ENCODE measurements at regions not wholly inside any gene's neighbourhood (a gene's known extent, or its start where the extent isn't known, plus 50 kb on each side); places are given as distances from the start of the nearest gene placed in this dataset.

DNA sequence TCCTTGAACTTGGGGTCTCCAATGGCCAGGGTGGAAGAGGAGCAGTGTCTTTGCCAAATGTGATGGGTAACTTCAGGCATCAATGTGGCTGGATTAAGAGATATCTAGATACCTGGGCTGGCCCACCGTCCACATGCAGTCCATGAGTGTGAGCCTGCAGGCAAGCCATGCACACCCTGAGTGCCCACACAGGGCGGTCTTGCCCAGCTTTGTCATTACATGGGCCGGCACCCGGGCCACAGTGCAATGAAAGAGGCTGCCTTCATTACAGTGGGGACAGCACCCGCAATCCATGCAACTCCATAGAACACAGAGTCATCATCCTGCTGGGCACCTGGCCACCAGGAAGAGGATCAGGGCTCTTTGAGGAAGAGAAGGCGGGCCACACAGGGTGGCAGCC lies 263.8 kb upstream of the IRX1 start:
- Histone ChIP-seq H3K9ac (ENCODE audit: insufficient read depth, low read length, poor library complexity, severe bottlenecking) (no peak overlapping the region), H3K27ac (ENCODE audit: low read depth in 1 of 2, low read length in 2 of 2) (no peak overlapping the region), H3K36me3 (replicated peaks in 1 of 2; ENCODE audit: control insufficient read depth in 1 of 2, insufficient read depth in 2 of 2, low read length in 2 of 2) (no peaks in the 10 kb centered on the region), H3K9me3 (replicated peaks in 1 of 2; ENCODE audit: control insufficient read depth in 1 of 2, insufficient read depth in 1 of 2, low read length in 2 of 2) (peaks cover 0 to 45% of the 10 kb centered on the region in 2 donors), H4K20me1 (ENCODE audit: insufficient read depth, low read length) (no peaks in the 10 kb centered on the region), H3K4me1 (ENCODE audit: control insufficient read depth in 1 of 2, insufficient read depth in 2 of 2, low read length in 2 of 2) (no peaks in the 10 kb centered on the region), H3K4me2 (replicated peaks; ENCODE audit: extremely low read depth, low read length, poor library complexity, severe bottlenecking) (no peak overlapping the region), H2AFZ (ENCODE audit: insufficient read depth, low read depth, low read length, poor library complexity, severe bottlenecking) (no peak overlapping the region), H3K27me3 (ENCODE audit: control insufficient read depth in 2 of 2, insufficient read depth in 2 of 2, low read length in 2 of 2) (no peaks in the 10 kb centered on the region), H3K79me2 (ENCODE audit: insufficient read depth, low read length) (no peaks in the 10 kb centered on the region), H3K4me3 (replicated peaks in 1 of 3; ENCODE audit: low read depth in 2 of 3, low read length in 3 of 3) (no peak overlapping the region)
- H3K36me3 Mint-ChIP-seq, result no peaks in the 10 kb centered on the region
- no peak for DNase-seq
- H3K27me3 Mint-ChIP-seq (ENCODE audit: low read depth in 3 of 3), result peaks cover 0 to 2% (median 0%) of the 10 kb centered on the region in 3 donors
- H3K27ac Mint-ChIP-seq, result no peak overlapping the region
- no peak overlapping the region for H3K4me3 Mint-ChIP-seq
- no peaks in the 10 kb centered on the region for H3K4me1 Mint-ChIP-seq
- intact Hi-C loops (cut with micrococcal nuclease), result no loop called here
- 97% methylated on average over 5 of the region's 6 CpGs for WGBS (ENCODE audit: insufficient coverage)
- peaks cover 0 to 37% (median 11%) of the 10 kb centered on the region in 7 donors for H3K9me3 Mint-ChIP-seq
- TF ChIP-seq, protein P1, sequence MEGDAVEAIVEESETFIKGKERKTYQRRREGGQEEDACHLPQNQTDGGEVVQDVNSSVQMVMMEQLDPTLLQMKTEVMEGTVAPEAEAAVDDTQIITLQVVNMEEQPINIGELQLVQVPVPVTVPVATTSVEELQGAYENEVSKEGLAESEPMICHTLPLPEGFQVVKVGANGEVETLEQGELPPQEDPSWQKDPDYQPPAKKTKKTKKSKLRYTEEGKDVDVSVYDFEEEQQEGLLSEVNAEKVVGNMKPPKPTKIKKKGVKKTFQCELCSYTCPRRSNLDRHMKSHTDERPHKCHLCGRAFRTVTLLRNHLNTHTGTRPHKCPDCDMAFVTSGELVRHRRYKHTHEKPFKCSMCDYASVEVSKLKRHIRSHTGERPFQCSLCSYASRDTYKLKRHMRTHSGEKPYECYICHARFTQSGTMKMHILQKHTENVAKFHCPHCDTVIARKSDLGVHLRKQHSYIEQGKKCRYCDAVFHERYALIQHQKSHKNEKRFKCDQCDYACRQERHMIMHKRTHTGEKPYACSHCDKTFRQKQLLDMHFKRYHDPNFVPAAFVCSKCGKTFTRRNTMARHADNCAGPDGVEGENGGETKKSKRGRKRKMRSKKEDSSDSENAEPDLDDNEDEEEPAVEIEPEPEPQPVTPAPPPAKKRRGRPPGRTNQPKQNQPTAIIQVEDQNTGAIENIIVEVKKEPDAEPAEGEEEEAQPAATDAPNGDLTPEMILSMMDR (IDR thresholded peaks at IDR 0.05), result no peak

DNA sequence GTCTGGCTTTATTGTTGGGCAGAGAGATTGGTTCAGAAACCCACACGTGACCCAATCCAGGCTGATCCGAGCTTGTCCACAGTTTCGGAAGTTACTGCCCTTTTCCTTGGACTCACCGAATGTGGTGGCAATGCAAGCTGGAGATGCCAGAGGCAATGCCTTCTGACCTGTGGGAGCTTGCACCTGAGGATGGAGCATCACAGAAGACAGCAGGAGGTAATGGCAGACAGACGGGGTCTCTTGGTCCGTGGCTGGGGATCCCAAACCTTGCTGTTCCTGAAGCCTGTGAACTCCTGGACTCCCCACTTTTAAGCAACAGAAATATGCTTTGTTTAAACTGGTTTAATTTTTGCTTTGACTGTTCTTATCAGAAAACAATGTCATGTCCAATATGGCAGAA lies 265.2 kb upstream of the IRX1 start:
- H3K9me3 Mint-ChIP-seq, result peaks cover 0 to 39% (median 14%) of the 10 kb centered on the region in 7 donors
- H3K27me3 Mint-ChIP-seq (ENCODE audit: low read depth in 3 of 3), result peaks cover 0 to 2% (median 0%) of the 10 kb centered on the region in 3 donors
- Histone ChIP-seq H3K27ac (ENCODE audit: low read depth in 1 of 2, low read length in 2 of 2) (no peak overlapping the region), H2AFZ (ENCODE audit: insufficient read depth, low read depth, low read length, poor library complexity, severe bottlenecking) (no peak overlapping the region), H4K20me1 (ENCODE audit: insufficient read depth, low read length) (no peaks in the 10 kb centered on the region), H3K4me1 (ENCODE audit: control insufficient read depth in 1 of 2, insufficient read depth in 2 of 2, low read length in 2 of 2) (no peaks in the 10 kb centered on the region), H3K79me2 (ENCODE audit: insufficient read depth, low read length) (no peaks in the 10 kb centered on the region), H3K4me2 (replicated peaks; ENCODE audit: extremely low read depth, low read length, poor library complexity, severe bottlenecking) (no peak overlapping the region), H3K27me3 (ENCODE audit: control insufficient read depth in 2 of 2, insufficient read depth in 2 of 2, low read length in 2 of 2) (no peaks in the 10 kb centered on the region), H3K36me3 (replicated peaks in 1 of 2; ENCODE audit: control insufficient read depth in 1 of 2, insufficient read depth in 2 of 2, low read length in 2 of 2) (no peaks in the 10 kb centered on the region), H3K9me3 (replicated peaks in 1 of 2; ENCODE audit: control insufficient read depth in 1 of 2, insufficient read depth in 1 of 2, low read length in 2 of 2) (peaks cover 0 to 53% of the 10 kb centered on the region in 2 donors), H3K4me3 (replicated peaks in 1 of 3; ENCODE audit: low read depth in 2 of 3, low read length in 3 of 3) (no peak overlapping the region), H3K9ac (ENCODE audit: insufficient read depth, low read length, poor library complexity, severe bottlenecking) (no peak overlapping the region)
- intact Hi-C loops (cut with micrococcal nuclease), result no loop called here
- no peak overlapping the region for H3K4me3 Mint-ChIP-seq
- WGBS (ENCODE audit: insufficient coverage), result 88% methylated on average over 4 of the region's 6 CpGs
- TF ChIP-seq, protein P1 (IDR thresholded peaks at IDR 0.05), result no peak
- no peaks in the 10 kb centered on the region for H3K36me3 Mint-ChIP-seq
- H3K4me1 Mint-ChIP-seq, result no peaks in the 10 kb centered on the region
- DNase-seq, result no peak
- no peak overlapping the region for H3K27ac Mint-ChIP-seq
